ENCODE measurements at regions not wholly inside any gene's neighbourhood (a gene's known extent, or its start where the extent isn't known, plus 50 kb on each side); places are given as distances from the start of the nearest gene placed in this dataset.

GRCh38 chrX:137483554-137483953 is 82.4 kb upstream of the ZIC3 start:
- no peak for DNase-seq

- DNase-seq, result no peak
These were observed 83.8 kb upstream of the ZIC3 start for GRCh38 chrX:137482136-137482535.

DNA sequence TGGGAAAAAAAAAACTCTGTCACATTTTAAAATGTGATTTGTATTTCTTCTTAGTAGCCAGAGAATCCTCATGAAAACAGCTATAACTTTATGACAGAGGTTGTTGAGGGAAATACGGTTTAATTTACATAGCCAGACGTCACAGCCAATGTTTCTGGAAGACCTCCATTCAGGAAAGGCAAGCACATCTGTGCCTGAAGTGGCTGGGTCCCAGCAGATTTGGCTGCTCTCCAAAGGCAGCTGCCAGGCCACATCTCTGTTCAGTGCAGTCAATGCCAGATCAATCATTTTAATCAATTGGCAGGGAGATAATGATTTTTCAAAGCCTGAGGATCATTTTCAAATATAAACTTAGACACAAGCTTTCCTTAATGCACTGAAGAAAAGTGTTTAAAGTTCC is 86.5 kb upstream of the ZIC3 start:
- DNase-seq, result no peak

DNA sequence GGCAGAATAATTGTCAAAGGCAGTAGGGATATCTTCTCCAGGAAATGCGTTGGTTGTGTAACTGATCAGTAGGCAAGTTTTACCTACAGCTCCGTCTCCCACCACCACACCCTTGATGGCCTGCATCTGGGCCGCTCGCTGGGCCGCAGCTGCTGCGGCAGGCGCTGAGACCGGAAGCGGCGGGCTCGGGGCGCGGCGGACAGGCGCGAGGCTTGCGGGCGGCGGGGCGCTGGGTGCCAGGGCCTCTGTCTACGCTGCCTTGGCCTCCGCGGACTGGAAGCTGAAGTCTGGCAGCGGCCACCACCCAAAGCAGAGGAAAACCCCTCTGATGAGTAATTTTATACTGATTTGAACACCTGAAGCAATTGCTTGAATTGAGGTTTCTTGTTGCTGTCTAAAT is 124.2 kb upstream of the ZIC3 start:
- DNase-seq, result no peak

GRCh38 chrX:137432609-137433008 is 133.3 kb upstream of the ZIC3 start:
- DNase-seq, result no peak

DNA sequence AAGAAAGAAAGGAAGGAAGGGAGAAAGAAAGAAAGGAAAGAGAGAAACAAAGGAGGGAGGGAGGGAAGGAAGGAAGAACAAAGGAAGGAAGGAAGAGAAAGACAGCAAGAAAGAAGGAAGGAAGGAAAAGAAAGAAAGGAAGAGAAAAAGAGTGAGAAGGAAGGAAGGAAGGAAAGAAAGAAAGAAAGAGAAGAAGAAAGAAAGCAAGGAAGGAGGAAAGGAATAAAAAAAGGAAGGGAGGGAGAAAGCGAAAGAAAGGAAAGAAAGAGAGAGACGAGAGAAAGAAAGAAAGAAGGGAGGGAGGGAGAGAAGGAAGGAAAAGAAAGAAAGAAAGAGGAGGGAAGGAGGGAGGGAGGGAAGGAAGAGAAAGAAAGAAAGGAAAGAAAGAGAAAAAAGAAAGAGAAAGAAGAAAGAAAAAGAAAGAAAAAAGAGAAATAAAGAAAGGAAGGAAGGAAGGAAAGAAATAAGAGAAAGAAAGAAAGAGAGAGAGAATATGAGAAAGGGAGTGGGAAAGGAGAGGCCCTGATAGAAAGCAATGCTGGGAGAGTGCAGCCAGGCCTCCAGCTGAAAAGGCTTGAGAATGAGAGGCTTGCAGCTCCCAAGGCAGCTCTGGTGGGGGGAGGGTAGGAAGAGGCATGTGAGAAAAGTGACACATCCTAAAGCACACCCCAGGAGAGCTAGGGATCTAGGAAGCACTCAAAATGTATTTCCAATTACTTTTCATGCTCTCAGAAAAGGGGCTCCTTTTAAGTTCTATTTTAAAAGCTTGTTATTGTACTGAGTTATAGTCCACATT is 134.0 kb upstream of the ZIC3 start:
- DNase-seq, result no peak

DNA sequence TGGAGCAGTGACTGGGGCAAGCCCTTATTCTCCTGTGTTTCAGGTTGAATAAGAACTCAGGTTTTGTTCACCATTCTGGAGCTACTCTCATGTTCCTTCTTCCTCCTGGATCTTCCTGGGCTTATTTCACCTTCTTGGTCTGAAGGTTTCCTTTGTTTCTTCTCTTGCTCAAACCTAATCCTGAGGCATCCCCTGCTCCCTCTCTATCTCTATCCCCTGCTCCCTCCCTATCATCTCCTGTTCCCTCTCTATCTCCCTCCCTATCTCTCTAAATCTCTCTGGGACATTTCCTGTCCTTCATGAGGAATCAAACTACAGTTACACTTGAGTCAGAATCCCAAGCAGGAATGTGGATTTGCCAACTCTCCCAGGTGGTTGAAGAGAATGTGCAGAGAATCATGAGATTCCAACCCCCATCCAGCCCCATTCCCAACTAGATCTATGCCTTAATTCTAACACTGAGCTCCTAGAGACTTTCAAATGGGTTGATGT is 134.9 kb upstream of the ZIC3 start:
- no peak for DNase-seq

DNA sequence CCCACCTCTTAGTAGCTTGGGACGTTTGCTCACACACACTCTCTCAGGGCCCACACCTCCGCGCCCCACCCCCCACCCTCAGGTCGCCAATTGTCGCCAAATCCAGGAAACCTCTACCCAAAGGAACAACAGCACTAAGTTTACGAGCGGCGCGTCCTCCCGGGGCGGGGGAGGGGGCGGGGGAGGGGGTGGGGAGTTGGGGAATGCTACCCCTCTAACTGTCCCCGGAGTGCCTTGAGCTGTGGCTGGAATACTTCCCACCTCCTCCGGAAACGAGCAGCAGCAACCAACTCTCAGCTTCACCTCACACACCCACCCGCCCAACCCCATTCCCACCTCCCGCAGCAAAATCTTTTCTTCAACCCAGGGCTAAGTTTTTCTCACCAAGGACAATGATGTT is 135.6 kb upstream of the ZIC3 start:
- DNase-seq, result no peak

- DNase-seq, result no peak
These were observed 136.9 kb upstream of the ZIC3 start for GRCh38 chrX:137428766-137429591.

DNA sequence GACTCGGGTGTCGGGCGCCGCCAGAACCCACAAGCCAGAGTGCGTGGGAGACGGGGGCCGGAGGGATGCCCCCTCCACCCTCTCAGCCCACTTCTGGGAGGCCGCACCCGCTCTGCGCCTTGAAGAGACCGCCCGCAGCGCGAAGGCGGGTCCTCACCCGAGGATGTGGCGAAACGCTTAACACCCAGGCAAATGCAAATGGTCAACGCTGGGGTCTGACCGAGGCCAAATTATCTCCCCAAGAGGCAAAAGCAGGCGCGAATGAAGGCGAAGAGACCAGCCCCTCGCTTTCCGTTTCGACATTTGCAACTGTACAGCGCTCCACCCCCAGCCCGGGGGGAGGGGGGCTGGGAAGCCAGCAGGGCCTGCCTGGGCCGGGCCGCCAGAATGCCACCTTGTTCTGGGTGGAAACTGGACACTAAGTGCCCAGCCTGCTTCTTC is 137.7 kb upstream of the ZIC3 start:
- no peak for DNase-seq

- DNase-seq, result no peak
These were observed 138.1 kb upstream of the ZIC3 start for GRCh38 chrX:137427816-137428215.

DNA sequence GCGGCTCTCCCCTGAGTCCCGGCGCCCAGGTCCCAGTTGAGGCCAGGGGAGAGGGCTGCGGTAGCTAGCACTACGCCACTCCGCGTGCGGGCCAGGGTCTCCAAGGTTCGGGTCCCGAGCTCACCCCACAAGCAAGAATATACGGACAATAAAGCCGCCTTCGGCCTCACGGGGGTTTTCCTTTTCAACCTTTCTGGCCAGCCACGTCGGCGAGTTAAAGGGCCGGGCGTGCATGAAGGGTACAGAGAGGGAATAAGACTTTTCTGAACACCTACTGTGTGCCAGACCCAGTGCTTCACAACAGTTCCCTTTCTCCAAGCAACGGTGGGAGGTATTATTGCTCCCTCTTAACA is 138.5 kb upstream of the ZIC3 start:
- no peak for DNase-seq

- no peak for DNase-seq
These were observed 139.1 kb upstream of the ZIC3 start for GRCh38 chrX:137426695-137427425.

- no peak for DNase-seq
These were observed 139.9 kb upstream of the ZIC3 start for GRCh38 chrX:137425986-137426385.

DNA sequence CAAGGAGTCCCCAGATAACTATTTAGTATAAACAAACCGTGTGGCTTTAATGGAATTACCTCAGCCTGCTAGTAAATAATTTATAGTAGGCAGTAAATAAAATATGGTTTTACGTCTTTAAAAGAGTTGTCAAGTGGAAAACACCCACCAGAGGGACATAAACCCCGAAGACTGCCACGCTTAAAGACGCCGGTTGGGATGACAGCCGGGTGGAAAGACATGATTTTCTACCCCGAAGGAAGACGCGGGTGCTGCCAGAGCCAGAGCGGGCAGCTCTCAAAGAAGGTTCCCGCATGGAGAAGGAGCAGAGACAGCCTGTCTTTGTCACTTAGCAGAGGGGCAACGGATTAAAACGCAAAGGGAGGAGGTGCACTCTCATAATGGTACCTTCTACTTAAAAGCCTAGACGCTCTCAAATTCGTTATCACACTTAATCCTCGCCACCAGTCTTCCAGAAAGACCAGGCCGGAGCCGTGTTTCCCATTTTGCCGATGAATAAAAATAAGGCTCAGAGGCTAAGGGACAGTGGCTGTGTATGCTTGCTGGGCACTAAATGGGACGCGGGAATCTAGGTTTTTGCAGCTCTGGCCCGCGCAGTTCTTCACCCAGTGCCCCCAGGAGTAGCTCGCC is 140.5 kb upstream of the ZIC3 start:
- DNase-seq, result no peak

- no peak for DNase-seq
These were observed 141.2 kb upstream of the ZIC3 start for GRCh38 chrX:137424679-137425078.

DNA sequence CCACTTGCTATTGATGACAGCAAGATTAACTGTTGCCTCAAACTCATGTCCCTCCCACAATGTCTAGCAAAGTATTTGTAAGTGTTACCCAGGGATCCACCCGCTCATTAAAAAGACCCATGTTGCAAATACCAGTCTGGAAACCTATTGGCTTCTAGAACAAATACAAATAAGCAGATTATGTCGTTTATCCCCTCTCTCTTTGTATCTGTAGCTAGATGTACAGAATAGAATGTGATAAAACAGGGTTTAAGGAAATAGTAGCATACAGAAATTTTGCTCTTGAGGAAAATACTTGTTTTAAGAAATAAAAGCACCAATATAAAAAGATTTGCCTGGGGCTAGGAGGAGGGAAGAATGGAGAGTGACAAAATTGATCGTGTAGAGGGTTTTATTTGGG is 142.7 kb upstream of the ZIC3 start:
- no peak for DNase-seq

DNA sequence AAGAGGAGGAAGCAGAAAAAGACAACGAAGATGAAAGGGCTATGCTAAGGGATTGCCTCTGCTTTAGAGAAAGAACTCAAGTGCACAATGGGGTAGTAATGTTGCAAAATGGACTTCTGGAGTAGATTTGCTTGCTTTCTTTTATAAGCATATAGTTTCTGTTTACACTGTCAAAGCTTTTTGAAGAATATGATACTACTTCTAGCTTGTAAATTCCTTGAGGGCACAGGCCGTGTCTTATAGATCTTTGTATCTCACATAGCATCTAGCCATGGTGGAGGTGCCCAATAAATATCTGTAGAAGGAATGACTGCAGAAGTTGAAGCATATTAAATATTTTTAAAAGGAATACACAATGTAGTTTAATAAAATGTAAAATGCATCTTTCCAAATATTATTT is 147.8 kb upstream of the ZIC3 start:
- no peak for DNase-seq

DNA sequence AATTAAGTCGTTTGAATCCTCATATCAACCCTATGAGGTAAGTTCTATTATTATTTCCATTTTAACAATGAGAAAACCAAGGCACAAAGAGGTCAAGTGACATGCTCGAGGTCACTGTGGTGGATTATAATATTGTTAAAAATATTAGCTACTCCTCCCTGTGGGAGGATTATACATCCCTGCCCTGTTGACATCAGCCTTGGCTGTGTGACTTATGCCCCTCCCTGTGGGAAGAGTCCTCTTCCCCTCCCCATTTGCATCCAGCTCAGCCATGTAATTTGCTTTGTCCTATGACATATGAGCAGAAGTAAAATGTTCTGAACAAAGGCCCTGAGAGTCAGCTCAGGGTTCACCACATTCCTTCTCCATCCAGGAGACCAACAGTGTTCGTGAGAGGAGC is 152.7 kb upstream of the ZIC3 start:
- DNase-seq, result no peak

DNA sequence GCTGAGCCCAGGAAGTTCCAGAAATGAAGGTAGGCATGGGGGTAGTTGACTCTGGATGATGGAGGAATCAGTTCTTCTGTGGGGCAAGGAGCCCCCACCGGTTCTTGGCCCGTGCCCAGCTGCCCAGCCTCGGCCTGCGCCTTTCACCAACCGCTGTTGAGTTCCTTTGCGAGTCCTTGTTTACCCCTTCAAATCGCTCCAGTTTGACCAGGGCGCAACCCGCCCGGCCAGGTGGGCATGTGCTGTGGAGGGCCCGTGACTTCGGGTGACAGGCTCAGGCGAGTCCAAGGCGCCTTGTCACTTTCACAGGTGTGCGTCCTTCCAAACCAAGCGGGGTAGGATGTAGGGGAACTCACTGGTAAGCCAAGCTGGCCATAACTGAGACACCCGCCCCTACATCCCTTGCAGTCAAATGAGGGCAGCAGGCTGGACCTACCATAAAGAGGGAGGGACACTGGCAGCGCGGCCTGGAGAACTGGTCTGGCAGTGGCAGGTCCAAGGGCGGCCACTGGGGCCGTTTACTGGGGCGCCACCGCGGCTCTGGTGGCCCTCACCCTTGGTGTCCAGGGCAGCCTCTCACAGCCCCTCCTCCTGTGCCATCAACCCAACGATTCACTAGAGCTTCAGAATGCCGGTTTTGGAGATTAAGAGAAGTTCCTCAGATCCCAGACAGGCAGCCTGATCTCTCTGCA is 160.3 kb upstream of the ZIC3 start:
- DNase-seq, result no peak

DNA sequence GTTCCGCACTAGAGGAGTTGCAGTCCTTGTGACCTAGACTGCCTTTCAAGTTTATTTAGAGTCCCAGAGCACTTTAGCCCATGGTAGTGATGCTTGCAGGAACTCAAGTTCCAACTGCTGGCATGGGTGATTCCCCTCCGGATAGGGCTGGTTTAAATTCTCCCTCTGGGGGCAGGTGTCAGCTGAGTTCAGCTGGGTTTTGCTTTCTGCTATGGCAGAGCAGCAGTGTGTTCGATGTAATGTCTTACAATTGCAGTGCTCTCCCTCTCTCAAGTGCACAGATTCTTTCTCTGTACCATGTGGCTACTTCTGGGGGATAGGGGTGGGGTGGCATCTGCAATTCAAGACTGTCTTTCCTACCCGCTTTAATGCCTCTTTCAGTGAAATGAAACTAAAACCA is 164.8 kb upstream of the ZIC3 start:
- DNase-seq, result no peak

GRCh38 chrX:137387646-137388045 is 178.3 kb upstream of the ZIC3 start:
- DNase-seq, result no peak

Measured in fibroblast of skin of right biceps (primary cell).